Effector CD8-positive, alpha-beta T cell (primary cell): ENCODE measurements at regions not wholly inside any gene's neighbourhood (a gene's known extent, or its start where the extent isn't known, plus 50 kb on each side); places are given as distances from the start of the nearest gene placed in this dataset.
A peak's percentile ranks its signal among the peaks of the same experiment; 100 is the strongest.

Source experiments
- DNase-seq: peaks from one replicate; lab custom pipeline; 2025; lab: John Stamatoyannopoulos, UW

GRCh38 chr21:41045534-41046268 is 122.3 kb upstream of the BACE2 start:
- no peak for DNase-seq

DNA sequence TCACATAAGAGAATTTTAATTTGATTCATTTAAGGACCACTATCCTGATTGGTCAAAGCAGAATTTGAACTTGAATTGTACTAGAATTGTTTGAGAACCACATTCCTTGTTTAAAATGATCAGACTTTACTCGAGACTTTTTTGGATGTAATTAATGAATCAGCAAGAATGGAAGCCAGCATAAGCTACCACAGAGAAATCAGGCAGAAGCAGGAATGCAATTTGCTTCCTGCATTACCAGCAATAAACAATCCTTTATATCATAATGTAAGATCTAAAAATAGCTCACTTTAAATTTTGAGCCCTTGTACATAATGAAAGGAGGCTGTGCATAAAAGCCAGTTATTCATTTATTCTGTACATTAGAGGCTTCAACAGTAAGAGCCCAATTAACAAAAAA is 119.8 kb upstream of the BACE2 start:
- DNase-seq = no peak

GRCh38 chr21:41048623-41049022 is 119.3 kb upstream of the BACE2 start:
- no peak for DNase-seq

DNA sequence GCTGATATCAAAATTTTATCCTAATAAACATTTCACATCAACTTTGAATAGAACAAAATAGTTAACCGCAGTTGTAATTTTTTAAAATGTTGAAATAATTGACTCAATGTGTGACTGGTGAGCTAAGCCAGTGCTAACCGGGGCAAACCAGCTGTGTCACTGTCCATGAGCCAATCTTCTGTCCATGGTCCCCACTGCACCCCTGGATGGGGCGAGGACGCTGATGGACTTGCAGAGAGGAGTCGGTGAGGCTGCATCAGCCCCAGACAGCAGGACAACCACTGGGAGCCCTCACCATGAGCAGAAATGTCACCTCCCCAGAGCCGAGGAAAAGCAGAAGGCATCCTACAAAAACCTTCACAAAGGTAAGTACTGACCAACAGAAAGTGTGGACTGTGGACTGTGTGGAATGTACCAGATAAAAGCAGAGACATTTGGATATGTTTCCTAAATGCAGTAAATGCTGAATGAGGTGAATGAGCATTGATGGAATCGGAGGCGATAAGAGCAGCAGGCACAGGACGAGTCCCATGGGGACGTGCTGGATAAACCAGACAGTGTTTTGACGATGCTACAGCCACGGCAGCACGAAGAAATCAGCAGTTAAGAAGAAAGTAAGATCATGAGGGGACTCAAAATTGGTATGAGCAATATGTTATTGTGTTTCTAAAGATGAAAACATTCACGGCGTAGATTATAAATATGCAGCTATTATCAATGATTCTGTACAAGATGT is 115.0 kb upstream of the BACE2 start:
- no peak for DNase-seq

DNA sequence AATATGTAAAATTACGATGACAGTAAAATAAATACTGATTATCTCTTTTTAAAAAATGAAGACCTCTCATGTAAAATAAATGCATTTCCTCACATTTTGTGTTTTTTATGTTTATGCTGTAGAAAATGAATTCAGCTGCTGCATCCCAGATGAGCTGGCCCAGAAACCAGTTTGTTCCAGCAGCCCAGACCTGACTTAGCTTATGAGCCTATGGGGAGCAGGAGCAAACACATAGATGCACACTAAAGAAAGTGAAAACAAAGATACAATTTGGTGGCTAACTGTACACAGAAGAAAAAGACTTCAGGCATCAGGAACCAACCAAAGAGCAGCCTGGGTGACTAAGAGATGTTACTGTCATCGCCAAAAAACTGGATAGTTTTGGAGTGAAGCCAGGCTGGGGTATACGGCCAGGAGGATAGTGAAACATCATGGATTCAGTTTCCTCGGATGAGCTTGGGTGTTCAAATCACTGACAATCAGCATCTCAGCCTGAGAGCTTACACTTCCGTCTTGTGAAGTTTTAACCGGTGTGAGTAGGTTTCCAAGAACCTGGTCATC is 113.9 kb upstream of the BACE2 start:
- DNase-seq = no peak

- no peak for DNase-seq
Observed at GRCh38 chr21:41055266-41055665, 112.7 kb upstream of the BACE2 start.

GRCh38 chr21:41059871-41060270 is 108.1 kb upstream of the BACE2 start:
- DNase-seq = no peak

- no peak for DNase-seq
Observed at GRCh38 chr21:41061701-41062100, 106.3 kb upstream of the BACE2 start.

DNA sequence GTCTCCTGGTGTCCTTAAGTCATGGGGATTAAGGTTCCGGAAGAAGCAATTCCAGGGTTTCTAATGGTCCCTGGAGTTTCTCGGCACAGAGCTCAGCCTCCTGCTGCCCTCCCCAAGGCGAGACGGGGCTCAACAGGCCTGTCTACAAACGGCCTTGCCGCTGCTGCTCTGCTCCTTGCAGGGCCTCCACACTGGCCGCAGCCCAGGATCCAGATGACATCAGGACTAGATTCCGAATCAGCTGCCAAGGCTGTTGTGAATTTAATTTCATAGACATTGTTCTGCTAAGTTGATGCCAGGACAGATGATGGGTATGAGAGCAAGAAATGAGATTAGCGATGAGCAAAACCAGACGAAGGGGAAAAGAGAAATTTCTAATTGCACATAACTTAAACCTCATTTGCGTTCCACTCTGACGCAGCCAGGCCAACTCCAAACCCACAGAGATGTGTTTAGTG is 103.6 kb upstream of the BACE2 start:
- no peak for DNase-seq

DNA sequence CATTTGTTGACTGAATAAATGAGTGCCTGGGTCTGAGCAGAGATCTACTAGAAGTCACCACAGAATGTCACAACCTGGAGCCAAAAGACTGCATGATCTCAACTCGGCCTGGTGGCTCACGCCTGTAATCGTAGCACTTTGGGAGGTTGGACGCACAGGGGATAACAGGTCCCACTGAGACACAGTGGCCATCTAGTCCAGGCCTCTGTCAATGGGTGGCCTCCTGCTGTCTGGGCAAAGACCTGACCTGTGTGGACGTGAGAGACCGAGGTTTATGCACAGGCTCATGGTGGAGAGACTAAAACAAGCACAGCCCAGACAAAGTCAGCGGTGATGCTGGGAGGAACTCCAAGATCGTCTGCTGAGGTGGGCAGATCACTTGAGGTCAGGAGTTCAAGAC is 103.0 kb upstream of the BACE2 start:
- DNase-seq = no peak

- DNase-seq = no peak
Observed at GRCh38 chr21:41065539-41065938, 102.4 kb upstream of the BACE2 start.

DNA sequence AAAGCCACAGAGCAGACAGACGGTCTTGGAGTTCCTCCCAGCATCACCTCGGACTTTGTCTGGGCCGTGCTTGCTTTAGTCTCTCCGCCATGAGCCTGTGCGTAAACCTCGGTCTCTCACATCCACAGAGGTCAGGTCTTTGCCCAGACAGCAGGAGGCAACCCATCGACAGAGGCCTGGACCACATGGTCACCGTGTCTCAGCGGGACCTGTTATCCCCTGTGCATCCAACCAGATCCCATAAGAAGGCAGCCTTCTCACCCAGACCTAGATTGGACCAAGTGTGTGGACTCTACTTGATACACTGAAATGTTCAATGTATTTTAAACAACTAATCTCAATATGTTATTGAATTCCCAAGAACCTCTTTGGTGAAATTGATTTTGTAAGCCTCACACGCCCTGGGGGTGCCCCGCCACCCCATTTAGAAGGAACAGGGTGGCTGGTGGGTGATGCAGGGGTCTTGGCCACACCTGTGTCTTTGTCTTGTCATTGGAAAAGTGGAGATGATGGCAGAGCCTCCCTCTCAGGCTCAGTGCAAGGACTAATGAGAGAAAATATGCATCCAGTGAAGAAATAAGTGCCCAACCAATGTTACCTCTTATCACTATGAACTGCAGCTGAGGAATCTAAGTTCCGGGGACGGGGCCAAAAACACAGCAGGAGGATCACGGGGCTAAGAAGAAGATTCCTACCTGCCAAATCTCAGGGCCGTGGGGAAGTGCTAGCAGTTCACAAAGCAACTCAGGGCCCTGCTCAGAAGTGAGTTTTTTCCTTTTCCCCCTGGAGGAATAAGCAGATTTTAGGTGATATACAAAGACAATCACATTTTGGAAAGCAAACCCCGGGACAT is 101.6 kb upstream of the BACE2 start:
- no peak for DNase-seq

GRCh38 chr21:41067709-41068108 is 100.3 kb upstream of the BACE2 start:
- DNase-seq = no peak

- DNase-seq = no peak
Observed at GRCh38 chr21:41068496-41068895, 99.5 kb upstream of the BACE2 start.

DNA sequence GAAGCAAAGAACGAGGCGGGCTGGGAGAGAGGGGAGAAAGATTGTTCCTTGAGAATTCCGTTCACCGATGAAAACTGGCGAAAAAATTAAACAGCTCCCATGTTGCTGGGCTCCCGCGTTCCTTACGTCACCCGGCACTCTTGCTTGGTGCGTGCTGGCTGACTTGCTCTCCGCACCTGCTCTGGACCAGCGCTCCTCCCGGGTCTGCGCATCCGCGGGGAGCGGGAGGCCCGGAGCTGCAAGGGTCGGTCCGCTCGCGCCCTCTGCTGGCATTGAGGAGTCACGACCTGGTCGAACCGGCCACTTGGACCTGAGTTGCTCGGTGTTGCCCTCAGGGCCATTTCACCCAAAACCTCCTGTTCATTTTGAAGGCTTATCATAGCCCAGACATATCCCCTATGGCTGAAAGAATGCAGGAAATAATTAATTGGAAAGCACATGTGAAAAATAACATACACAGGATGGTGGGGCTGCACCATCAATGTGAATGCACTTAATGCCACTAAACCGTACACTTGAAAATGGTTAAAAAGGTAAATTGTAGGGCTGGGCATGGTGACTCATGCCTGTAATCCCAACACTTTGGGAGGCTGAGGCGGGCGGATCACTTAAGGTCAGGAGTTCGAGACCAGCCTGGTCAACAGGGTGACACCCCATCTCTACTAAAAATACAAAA is 98.9 kb upstream of the BACE2 start:
- DNase-seq = peak; percentile 14

DNA sequence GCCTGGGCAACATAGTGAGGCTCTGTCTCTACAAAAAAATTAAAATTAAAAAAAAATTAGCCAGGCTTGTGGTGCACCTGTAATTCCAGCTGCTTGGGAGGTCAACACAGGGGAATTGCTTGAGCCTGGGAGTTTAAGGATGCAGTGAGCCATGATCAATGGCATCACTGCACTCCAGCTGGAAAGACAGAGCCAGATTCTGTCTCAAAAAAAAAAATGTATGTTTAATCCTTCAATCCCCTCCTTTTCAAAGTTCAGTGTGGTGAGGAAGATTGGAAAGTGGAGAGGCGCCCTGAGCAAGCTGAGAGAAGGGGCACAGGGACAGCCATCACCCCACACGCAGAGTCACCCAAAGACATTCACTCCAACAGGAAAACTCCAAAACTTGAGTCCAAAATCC is 97.7 kb upstream of the BACE2 start:
- no peak for DNase-seq

DNA sequence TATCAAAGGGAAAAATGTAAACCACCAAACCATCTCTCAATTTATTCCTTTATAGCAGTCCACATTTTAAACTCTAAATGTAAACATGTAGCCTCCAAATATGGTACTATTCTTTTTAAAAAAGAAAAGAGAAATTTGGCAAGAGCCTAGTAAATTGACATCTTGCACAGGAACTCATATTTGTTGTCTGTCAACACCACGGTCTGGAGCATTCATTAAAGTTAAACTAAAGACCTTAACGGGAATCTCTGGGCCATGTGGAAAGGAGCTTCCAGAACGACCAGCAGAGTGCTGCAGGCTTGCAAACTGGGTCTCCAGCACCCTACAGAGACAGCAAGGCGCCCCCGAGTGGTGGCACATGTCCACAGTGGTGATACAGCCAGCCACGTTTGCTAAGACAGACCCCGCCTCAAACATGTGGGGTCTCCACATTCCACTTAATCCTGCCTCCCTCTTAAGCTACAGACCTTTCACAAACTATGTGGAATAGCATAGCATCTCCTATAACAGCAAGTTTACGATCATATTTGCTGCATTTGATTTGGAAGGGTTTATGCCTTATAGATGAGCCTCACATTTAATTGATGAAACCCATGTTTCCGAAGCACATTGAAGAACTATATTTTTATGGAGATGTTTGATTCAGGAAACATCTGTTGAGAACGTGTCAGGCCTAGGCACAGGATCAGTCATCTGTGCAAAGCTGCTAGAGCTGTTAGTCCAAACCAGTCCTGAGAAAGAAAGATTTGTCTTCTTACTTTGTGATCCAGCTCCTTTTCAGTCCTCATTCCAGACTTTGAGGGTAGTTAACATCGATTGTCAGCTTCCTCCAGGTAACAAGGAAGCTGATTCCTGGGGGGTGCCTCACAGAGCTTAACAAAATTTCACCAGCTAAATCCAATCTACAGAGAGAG is 96.4 kb upstream of the BACE2 start:
- DNase-seq = no peak

GRCh38 chr21:41073558-41073957 is 94.4 kb upstream of the BACE2 start:
- no peak for DNase-seq

- no peak for DNase-seq
Observed at GRCh38 chr21:41074396-41075184, 93.4 kb upstream of the BACE2 start.

DNA sequence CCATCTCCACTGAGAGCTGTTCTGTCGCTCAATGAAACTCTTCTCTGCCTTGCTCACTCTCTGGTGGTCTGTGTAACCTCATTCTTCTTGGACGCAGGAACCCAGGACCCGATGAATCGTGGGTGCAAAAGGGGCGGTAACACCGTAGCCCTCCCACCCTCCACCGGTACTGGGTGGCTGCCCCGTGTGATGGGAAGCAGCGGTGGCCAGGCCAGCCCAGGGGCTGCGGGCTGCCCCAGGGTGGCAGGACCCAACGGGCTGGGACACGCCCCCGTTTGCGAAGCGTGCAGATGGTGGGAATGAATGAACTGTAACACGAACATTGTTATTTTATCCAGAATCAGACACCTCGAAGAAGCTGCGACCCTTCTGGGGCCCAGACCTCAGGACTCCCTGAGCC is 92.3 kb upstream of the BACE2 start:
- DNase-seq = no peak
